ENCODE measurements at regions not wholly inside any gene's neighbourhood (a gene's known extent, or its start where the extent isn't known, plus 50 kb on each side); places are given as distances from the start of the nearest gene placed in this dataset.

DNA sequence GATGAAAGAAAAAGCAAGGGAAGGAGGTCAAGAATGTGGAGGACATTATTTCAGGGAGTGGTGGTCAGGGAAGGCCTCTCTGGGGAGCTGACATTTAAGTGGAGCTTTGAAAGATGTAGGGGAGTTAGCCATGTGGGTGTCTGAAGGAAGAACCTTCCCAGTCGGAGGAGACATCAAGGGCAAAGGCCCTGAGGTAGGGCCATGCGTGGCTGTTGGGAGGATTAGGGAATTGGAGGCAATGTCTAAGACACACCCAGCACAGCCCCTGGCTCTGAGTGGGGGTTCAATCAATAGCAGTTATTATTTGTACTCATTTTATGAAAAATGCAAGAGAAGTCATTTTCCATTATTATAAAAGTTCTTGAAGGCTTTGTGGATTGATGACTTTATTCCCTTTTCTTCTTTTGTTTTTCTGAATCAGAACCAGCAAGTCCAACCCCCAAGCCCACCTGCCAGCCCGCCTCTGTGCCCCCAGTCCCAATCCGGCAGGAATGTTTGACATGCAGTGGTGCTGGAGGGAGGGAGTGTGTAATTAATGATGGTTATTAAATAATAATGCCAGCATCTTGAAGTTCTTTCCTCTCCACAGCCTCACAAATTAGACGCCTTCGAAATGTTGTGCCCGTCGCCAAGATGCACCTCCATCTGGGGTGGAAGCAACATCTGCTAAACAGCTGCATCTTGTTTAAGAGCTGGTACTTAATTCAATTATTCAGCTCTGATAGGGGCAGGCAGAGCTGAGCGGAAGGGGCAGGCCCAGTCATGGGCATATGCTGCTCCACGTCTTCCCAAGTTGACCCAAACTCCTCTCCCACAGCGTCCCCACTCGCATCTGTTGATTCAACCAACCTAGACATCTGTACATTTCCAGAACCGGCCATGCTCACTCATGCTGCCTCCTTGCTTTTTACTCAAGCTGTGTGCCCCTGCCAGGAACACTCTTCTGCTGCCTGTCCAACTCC is 81.3 kb upstream of the SIRPA start:
- TF ChIP-seq, protein P1, sequence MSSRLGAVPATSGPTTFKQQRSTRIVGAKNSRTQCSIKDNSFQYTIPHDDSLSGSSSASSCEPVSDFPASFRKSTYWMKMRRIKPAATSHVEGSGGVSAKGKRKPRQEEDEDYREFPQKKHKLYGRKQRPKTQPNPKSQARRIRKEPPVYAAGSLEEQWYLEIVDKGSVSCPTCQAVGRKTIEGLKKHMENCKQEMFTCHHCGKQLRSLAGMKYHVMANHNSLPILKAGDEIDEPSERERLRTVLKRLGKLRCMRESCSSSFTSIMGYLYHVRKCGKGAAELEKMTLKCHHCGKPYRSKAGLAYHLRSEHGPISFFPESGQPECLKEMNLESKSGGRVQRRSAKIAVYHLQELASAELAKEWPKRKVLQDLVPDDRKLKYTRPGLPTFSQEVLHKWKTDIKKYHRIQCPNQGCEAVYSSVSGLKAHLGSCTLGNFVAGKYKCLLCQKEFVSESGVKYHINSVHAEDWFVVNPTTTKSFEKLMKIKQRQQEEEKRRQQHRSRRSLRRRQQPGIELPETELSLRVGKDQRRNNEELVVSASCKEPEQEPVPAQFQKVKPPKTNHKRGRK (CRISPR knock-in tag; IDR thresholded peaks at IDR 0.05; ENCODE audit: borderline replicate concordance), result no peak
- TF ChIP-seq, protein P2, sequence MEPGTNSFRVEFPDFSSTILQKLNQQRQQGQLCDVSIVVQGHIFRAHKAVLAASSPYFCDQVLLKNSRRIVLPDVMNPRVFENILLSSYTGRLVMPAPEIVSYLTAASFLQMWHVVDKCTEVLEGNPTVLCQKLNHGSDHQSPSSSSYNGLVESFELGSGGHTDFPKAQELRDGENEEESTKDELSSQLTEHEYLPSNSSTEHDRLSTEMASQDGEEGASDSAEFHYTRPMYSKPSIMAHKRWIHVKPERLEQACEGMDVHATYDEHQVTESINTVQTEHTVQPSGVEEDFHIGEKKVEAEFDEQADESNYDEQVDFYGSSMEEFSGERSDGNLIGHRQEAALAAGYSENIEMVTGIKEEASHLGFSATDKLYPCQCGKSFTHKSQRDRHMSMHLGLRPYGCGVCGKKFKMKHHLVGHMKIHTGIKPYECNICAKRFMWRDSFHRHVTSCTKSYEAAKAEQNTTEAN (CRISPR knock-in tag; IDR thresholded peaks at IDR 0.05), result no peak
- TF ChIP-seq, protein P3, sequence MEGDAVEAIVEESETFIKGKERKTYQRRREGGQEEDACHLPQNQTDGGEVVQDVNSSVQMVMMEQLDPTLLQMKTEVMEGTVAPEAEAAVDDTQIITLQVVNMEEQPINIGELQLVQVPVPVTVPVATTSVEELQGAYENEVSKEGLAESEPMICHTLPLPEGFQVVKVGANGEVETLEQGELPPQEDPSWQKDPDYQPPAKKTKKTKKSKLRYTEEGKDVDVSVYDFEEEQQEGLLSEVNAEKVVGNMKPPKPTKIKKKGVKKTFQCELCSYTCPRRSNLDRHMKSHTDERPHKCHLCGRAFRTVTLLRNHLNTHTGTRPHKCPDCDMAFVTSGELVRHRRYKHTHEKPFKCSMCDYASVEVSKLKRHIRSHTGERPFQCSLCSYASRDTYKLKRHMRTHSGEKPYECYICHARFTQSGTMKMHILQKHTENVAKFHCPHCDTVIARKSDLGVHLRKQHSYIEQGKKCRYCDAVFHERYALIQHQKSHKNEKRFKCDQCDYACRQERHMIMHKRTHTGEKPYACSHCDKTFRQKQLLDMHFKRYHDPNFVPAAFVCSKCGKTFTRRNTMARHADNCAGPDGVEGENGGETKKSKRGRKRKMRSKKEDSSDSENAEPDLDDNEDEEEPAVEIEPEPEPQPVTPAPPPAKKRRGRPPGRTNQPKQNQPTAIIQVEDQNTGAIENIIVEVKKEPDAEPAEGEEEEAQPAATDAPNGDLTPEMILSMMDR (IDR thresholded peaks at IDR 0.05), result no peak
- TF ChIP-seq JUN (CRISPR knock-in tag; IDR thresholded peaks at IDR 0.05) (no peak), ATF3 (CRISPR knock-in tag; conservative IDR thresholded peaks at IDR 0.05) (no peak), SP1 (CRISPR knock-in tag; conservative IDR thresholded peaks at IDR 0.05) (no peak), KAT7 (CRISPR knock-in tag; IDR thresholded peaks at IDR 0.05; ENCODE audit: borderline replicate concordance) (no peak)

Measured in WTC11 (cell line).